ENCODE measurements at regions not wholly inside any gene's neighbourhood (a gene's known extent, or its start where the extent isn't known, plus 50 kb on each side); places are given as distances from the start of the nearest gene placed in this dataset.

GRCh38 chr11:11122749-11123148, 230.3 kb downstream of the CSNK2A3 start:
- intact Hi-C loops (cut with DNase I): no loop called here
- Histone ChIP-seq H3K27me3 (no peaks in the 10 kb centered on the region), H3K4me3 (no peak overlapping the region), H3K9me3 (no peaks in the 10 kb centered on the region), H3K27ac (no peak overlapping the region), H3K36me3 (no peaks in the 10 kb centered on the region), H3K4me1 (no peaks in the 10 kb centered on the region)
- no peak for TF ChIP-seq CTCF (IDR thresholded peaks at IDR 0.05)
- no peak for DNase-seq (ENCODE audit: low spot score in 2 of 2)

GRCh38 chr11:11119917-11120316, 233.1 kb downstream of the CSNK2A3 start:
- intact Hi-C loops (cut with DNase I): no loop called here
- no peak overlapping the region for H3K4me3 ChIP-seq
- H3K36me3 ChIP-seq: no peaks in the 10 kb centered on the region
- DNase-seq (ENCODE audit: low spot score in 2 of 2): no peak
- no peaks in the 10 kb centered on the region for H3K9me3 ChIP-seq
- H3K27ac ChIP-seq: no peak overlapping the region
- no peaks in the 10 kb centered on the region for H3K4me1 ChIP-seq
- TF ChIP-seq CTCF (IDR thresholded peaks at IDR 0.05): no peak
- H3K27me3 ChIP-seq: no peaks in the 10 kb centered on the region

GRCh38 chr11:11117730-11118129, 235.3 kb downstream of the CSNK2A3 start:
- no peak overlapping the region for H3K4me3 ChIP-seq
- TF ChIP-seq CTCF (IDR thresholded peaks at IDR 0.05): no peak
- no peaks in the 10 kb centered on the region for H3K4me1 ChIP-seq
- H3K27me3 ChIP-seq: no peaks in the 10 kb centered on the region
- intact Hi-C loops (cut with DNase I): no loop called here
- no peaks in the 10 kb centered on the region for H3K36me3 ChIP-seq
- no peak overlapping the region for H3K27ac ChIP-seq
- peaks cover 0 to 11% of the 10 kb centered on the region in 2 donors for H3K9me3 ChIP-seq
- DNase-seq (ENCODE audit: low spot score in 2 of 2): no peak

GRCh38 chr11:11115475-11115874, 237.6 kb downstream of the CSNK2A3 start:
- Histone ChIP-seq H3K9me3 (peaks cover 0 to 11% of the 10 kb centered on the region in 2 donors), H3K27me3 (no peaks in the 10 kb centered on the region), H3K4me1 (no peaks in the 10 kb centered on the region), H3K27ac (no peak overlapping the region), H3K4me3 (no peak overlapping the region), H3K36me3 (no peaks in the 10 kb centered on the region)
- no peak for TF ChIP-seq CTCF (IDR thresholded peaks at IDR 0.05)
- intact Hi-C loops (cut with DNase I): no loop called here
- no peak for DNase-seq (ENCODE audit: low spot score in 2 of 2)

- no peak overlapping the region for H3K4me3 ChIP-seq
- DNase-seq (ENCODE audit: low spot score in 2 of 2): no peak
- H3K36me3 ChIP-seq: no peaks in the 10 kb centered on the region
- no peak overlapping the region for H3K27ac ChIP-seq
- intact Hi-C loops (cut with DNase I): no loop called here
- H3K4me1 ChIP-seq: no peaks in the 10 kb centered on the region
- H3K27me3 ChIP-seq: no peaks in the 10 kb centered on the region
- peaks cover 0 to 11% of the 10 kb centered on the region in 2 donors for H3K9me3 ChIP-seq
- TF ChIP-seq CTCF (IDR thresholded peaks at IDR 0.05): no peak
Measured at GRCh38 chr11:11113626-11114025, 239.4 kb downstream of the CSNK2A3 start.

- no peaks in the 10 kb centered on the region for H3K4me1 ChIP-seq
- H3K4me3 ChIP-seq: no peak overlapping the region
- TF ChIP-seq CTCF (IDR thresholded peaks at IDR 0.05): no peak
- no peak for DNase-seq (ENCODE audit: low spot score in 2 of 2)
- H3K9me3 ChIP-seq: no peaks in the 10 kb centered on the region
- no peaks in the 10 kb centered on the region for H3K27me3 ChIP-seq
- intact Hi-C loops (cut with DNase I): no loop called here
- no peaks in the 10 kb centered on the region for H3K36me3 ChIP-seq
- no peak overlapping the region for H3K27ac ChIP-seq
Measured at GRCh38 chr11:11108026-11108425, 245.0 kb downstream of the CSNK2A3 start.
